Activated effector memory CD4-positive, alpha-beta T cell treated with anti-CD3 and anti-CD28 coated beads, Interleukin-2, amount 50 U/mL, for 16 hours (primary cell): ENCODE measurements at regions not wholly inside any gene's neighbourhood (a gene's known extent, or its start where the extent isn't known, plus 50 kb on each side); places are given as distances from the start of the nearest gene placed in this dataset.

ENCODE experiments used
- DNase-seq: peaks from one replicate; pipeline ENCODE4 v3.0.0-alpha.2; 2020

GRCh38 chr12:60935981-60936761 lies 1324.0 kb upstream of the USP15 start:
- DNase-seq = no peak

GRCh38 chr12:60947533-60947932 lies 1312.7 kb upstream of the USP15 start:
- DNase-seq = no peak

- no peak for DNase-seq
Observed at GRCh38 chr12:60967128-60967527, 1293.1 kb upstream of the USP15 start.

GRCh38 chr12:60977966-60978365 lies 1282.2 kb upstream of the USP15 start:
- DNase-seq = no peak

- DNase-seq = no peak
Observed at GRCh38 chr12:60980558-60980957, 1279.6 kb upstream of the USP15 start.

GRCh38 chr12:60981473-60981872 lies 1278.7 kb upstream of the USP15 start:
- DNase-seq = no peak

- DNase-seq = no peak
Observed at GRCh38 chr12:60992087-60992486, 1268.1 kb upstream of the USP15 start.

GRCh38 chr12:60995256-60995825 lies 1264.9 kb upstream of the USP15 start:
- DNase-seq = no peak

- no peak for DNase-seq
Observed at GRCh38 chr12:60997869-60998378, 1262.3 kb upstream of the USP15 start.

- DNase-seq = no peak
Observed at GRCh38 chr12:61009192-61009591, 1251.0 kb upstream of the USP15 start.

GRCh38 chr12:61011767-61012423 lies 1248.3 kb upstream of the USP15 start:
- DNase-seq = no peak

GRCh38 chr12:61018571-61018970 lies 1241.6 kb upstream of the USP15 start:
- DNase-seq = no peak

- DNase-seq = no peak
Observed at GRCh38 chr12:61023231-61023630, 1237.0 kb upstream of the USP15 start.

- DNase-seq = no peak
Observed at GRCh38 chr12:61029516-61029915, 1230.7 kb upstream of the USP15 start.

GRCh38 chr12:61037792-61038191 lies 1222.4 kb upstream of the USP15 start:
- no peak for DNase-seq

- DNase-seq = no peak
Observed at GRCh38 chr12:61043838-61044237, 1216.4 kb upstream of the USP15 start.

GRCh38 chr12:61044766-61045165 lies 1215.4 kb upstream of the USP15 start:
- no peak for DNase-seq

- no peak for DNase-seq
Observed at GRCh38 chr12:61070640-61071414, 1189.4 kb upstream of the USP15 start.

GRCh38 chr12:61072717-61073116 lies 1187.5 kb upstream of the USP15 start:
- no peak for DNase-seq

GRCh38 chr12:61095111-61095510 lies 1165.1 kb upstream of the USP15 start:
- DNase-seq = no peak

GRCh38 chr12:61098031-61098580 lies 1162.1 kb upstream of the USP15 start:
- no peak for DNase-seq

GRCh38 chr12:61107118-61107517 lies 1153.1 kb upstream of the USP15 start:
- DNase-seq = no peak

GRCh38 chr12:61111218-61111617 lies 1149.0 kb upstream of the USP15 start:
- no peak for DNase-seq
